ENCODE measurements at regions not wholly inside any gene's neighbourhood (a gene's known extent, or its start where the extent isn't known, plus 50 kb on each side); places are given as distances from the start of the nearest gene placed in this dataset.

- no peak for TF ChIP-seq CTCF (IDR thresholded peaks at IDR 0.05)
- TF ChIP-seq POLR2A (IDR thresholded peaks at IDR 0.05): no peak
Observed at GRCh38 chr1:78211483-78212092, 165.8 kb downstream of the GIPC2 start.

Data from adrenal gland (tissue), 5 donors.